Panc1 (cell line): ENCODE measurements at regions not wholly inside any gene's neighbourhood (a gene's known extent, or its start where the extent isn't known, plus 50 kb on each side); places are given as distances from the start of the nearest gene placed in this dataset.

Experiments used
- ATAC-seq: fragments of 200-7000 bp; cut with Tn5 transposase; 2 replicates; pipeline ENCODE4 v1.9.1; 2020; ENCODE audit warnings: mild to moderate bottlenecking, moderate library complexity
- BruUV-seq: library from RNA; stranded (reverse); fragments of 400-500 nt; replicated peaks from 2 replicates; lab custom pipeline; 2021; lab: Mats Ljungman, UMichigan
- CTCF ChIA-PET: fragments of 300-600 bp; sonication (Branson Sonifier 250); formaldehyde crosslinking; loops from one replicate; lab custom pipeline; 2022; ENCODE audit warnings: antibody characterized with exemption; lab: Charles Lee
- POLR2A ChIA-PET: fragments of 300-600 bp; sonication (Branson Sonifier 250); formaldehyde crosslinking; loops from one replicate; lab custom pipeline; 2022; ENCODE audit warnings: antibody characterized with exemption; lab: Charles Lee
- DNase-seq: peaks from one replicate; pipeline ENCODE4 v3.0.0-alpha.2; 2010; ENCODE audit warnings: low read depth, low spot score
- H3K27ac ChIP-seq: 2 replicates; pipeline ENCODE4 v1.5.1; 2011; ENCODE audit warnings: mild to moderate bottlenecking, low read length, inconsistent platforms
- H3K27me3 ChIP-seq: fragments of 200-500 bp; sonication (Bioruptor generic); 2 replicates; pipeline ENCODE4 v1.6.0; 2014; ENCODE audit warnings: low read length, inconsistent platforms; ENCODE audit not compliant: control insufficient read depth, insufficient read depth
- H3K36me3 ChIP-seq: fragments of 200-500 bp; sonication (Bioruptor generic); 2 replicates; pipeline ENCODE4 v1.5.1; 2014; ENCODE audit warnings: inconsistent platforms, mild to moderate bottlenecking, low read length, moderate library complexity; ENCODE audit not compliant: control insufficient read depth, insufficient read depth
- H3K4me1 ChIP-seq: 2 replicates; pipeline ENCODE4 v1.5.1; 2011; ENCODE audit warnings: inconsistent platforms, mild to moderate bottlenecking, low read length, moderate library complexity; ENCODE audit not compliant: control insufficient read depth, insufficient read depth
- H3K4me3 ChIP-seq, 2 experiments: 2 replicates each; pipeline ENCODE4 v1.5.1; 2011 to 2012; ENCODE audit warnings: low read depth in 2 of 2, low read length in 2 of 2, mild to moderate bottlenecking in 2 of 2, inconsistent platforms in 1 of 2, moderate library complexity in 1 of 2
- H3K9me3 ChIP-seq: fragments of 200-500 bp; sonication (Bioruptor generic); 2 replicates; pipeline ENCODE4 v1.5.1; 2014; ENCODE audit warnings: low read depth, mild to moderate bottlenecking, inconsistent platforms, low read length, moderate library complexity; ENCODE audit not compliant: control insufficient read depth, insufficient read depth
- POLR2AphosphoS5 ChIP-seq: IDR thresholded peaks from 2 replicates; pipeline ENCODE4 v1.6.1; 2012; ENCODE audit warnings: mild to moderate bottlenecking, low read depth, low read length, moderate library complexity
- SIN3A ChIP-seq: IDR thresholded peaks from 2 replicates; pipeline ENCODE4 v1.6.1; 2012; ENCODE audit warnings: low read depth, mild to moderate bottlenecking, low read length, moderate library complexity, borderline replicate concordance; ENCODE audit not compliant: insufficient read depth
- TCF7L2 ChIP-seq: IDR thresholded peaks from 2 replicates; pipeline ENCODE4 v1.6.1; 2011; ENCODE audit warnings: mild to moderate bottlenecking, low read depth, low read length, inconsistent platforms
- in situ Hi-C: cut with HindIII; loops from 2 replicates; pipeline ENCODE4 v1.10.0; 2016; ENCODE audit warnings: low sequenced_read_pairs, low pct_unique_long_range_greater_than_20kb
- intact Hi-C: fragments of 100-400 bp; cut with micrococcal nuclease; formaldehyde crosslinking; loops from one replicate; pipeline ENCODE4 v1.10.0; 2022; ENCODE audit not compliant: unreplicated experiment
- TF ChIP-seq, protein P1 (sequence below): fragments of 450-650 bp; IDR thresholded peaks from 2 replicates; pipeline ENCODE4 v1.5.1; 2017; ENCODE audit warnings: mild to moderate bottlenecking
- TF ChIP-seq, protein P2 (sequence below), 2 experiments: IDR thresholded peaks; 2 replicates each; pipeline ENCODE4 v1.6.1; 2011 to 2012; ENCODE audit warnings: low read depth in 2 of 2, control low read depth in 1 of 2, low read length in 1 of 2, mild to moderate bottlenecking in 1 of 2, moderate library complexity in 1 of 2; ENCODE audit not compliant: insufficient read depth in 1 of 2

DNA sequence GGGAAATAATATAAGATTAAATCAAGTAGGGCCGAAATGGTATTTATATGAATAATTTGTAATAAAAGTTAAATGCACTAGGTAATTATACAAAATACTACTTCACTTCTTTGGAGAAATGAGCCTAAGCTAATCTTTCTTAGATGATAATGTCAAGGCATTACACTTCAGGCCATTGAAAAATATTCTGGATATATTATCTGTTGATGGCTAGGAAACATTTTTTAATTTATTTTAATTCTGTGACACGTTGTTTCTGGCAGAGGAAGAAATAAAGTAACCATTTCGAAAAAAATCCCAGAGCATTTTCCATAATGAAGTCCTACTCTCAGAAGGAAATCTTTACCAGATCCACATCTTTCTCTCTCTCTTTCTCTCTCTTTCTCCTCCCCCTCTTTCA lies 133.9 kb downstream of the MMUT start:
- H3K4me3 ChIP-seq, result no peak overlapping the region
- no peaks in the 10 kb centered on the region for H3K36me3 ChIP-seq
- ChIA-PET POLR2A (no interaction called here), CTCF (no interaction called here)
- H3K27me3 ChIP-seq, result no peaks in the 10 kb centered on the region
- intact Hi-C loops (no loop called here), in situ Hi-C loops (no loop called here)
- BruUV-seq, result no TSS peak
- ATAC-seq (no peak), DNase-seq (no peak)
- H3K27ac ChIP-seq, result no peak overlapping the region
- TF ChIP-seq TCF7L2, result no peak
- TF ChIP-seq, protein P1, sequence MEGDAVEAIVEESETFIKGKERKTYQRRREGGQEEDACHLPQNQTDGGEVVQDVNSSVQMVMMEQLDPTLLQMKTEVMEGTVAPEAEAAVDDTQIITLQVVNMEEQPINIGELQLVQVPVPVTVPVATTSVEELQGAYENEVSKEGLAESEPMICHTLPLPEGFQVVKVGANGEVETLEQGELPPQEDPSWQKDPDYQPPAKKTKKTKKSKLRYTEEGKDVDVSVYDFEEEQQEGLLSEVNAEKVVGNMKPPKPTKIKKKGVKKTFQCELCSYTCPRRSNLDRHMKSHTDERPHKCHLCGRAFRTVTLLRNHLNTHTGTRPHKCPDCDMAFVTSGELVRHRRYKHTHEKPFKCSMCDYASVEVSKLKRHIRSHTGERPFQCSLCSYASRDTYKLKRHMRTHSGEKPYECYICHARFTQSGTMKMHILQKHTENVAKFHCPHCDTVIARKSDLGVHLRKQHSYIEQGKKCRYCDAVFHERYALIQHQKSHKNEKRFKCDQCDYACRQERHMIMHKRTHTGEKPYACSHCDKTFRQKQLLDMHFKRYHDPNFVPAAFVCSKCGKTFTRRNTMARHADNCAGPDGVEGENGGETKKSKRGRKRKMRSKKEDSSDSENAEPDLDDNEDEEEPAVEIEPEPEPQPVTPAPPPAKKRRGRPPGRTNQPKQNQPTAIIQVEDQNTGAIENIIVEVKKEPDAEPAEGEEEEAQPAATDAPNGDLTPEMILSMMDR, result no peak
- TF ChIP-seq, protein P2, sequence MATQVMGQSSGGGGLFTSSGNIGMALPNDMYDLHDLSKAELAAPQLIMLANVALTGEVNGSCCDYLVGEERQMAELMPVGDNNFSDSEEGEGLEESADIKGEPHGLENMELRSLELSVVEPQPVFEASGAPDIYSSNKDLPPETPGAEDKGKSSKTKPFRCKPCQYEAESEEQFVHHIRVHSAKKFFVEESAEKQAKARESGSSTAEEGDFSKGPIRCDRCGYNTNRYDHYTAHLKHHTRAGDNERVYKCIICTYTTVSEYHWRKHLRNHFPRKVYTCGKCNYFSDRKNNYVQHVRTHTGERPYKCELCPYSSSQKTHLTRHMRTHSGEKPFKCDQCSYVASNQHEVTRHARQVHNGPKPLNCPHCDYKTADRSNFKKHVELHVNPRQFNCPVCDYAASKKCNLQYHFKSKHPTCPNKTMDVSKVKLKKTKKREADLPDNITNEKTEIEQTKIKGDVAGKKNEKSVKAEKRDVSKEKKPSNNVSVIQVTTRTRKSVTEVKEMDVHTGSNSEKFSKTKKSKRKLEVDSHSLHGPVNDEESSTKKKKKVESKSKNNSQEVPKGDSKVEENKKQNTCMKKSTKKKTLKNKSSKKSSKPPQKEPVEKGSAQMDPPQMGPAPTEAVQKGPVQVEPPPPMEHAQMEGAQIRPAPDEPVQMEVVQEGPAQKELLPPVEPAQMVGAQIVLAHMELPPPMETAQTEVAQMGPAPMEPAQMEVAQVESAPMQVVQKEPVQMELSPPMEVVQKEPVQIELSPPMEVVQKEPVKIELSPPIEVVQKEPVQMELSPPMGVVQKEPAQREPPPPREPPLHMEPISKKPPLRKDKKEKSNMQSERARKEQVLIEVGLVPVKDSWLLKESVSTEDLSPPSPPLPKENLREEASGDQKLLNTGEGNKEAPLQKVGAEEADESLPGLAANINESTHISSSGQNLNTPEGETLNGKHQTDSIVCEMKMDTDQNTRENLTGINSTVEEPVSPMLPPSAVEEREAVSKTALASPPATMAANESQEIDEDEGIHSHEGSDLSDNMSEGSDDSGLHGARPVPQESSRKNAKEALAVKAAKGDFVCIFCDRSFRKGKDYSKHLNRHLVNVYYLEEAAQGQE (IDR thresholded peaks at IDR 0.05; ENCODE audit: insufficient read depth in 1 of 2, low read depth in 2 of 2, low read length in 1 of 2), result no peak
- no peak for TF ChIP-seq SIN3A
- no peak for TF ChIP-seq POLR2AphosphoS5
- H3K9me3 ChIP-seq, result no peaks in the 10 kb centered on the region
- H3K4me1 ChIP-seq, result no peaks in the 10 kb centered on the region

DNA sequence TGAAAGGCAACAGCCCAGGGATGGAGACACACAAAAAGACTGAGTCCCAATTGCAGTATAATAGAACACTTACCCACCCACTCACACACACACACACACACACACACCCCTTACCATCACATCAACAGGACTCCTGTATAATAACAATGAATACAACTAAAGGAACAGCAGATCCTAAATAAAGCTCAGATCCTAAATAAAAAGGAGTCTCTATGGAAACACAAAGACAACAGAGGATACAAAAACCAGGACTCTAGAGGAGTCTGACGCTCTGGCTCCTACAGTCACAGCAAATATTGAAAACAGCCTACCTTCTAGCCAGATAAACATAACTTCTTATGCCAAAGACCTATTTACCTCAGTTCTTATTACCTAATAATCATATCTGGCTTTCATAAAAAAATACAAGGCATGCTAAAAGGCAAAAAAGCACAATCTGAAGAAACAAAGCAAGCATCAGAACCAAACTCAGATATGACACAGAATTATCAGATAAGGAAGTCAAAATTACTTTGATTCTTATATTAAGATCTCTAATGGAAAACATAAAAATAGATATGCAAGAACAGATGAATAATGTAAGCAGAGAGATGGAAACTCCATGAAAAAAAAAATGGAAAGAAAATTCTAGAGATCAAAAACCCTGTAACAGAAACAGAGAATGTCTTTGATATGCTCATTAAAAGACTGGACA lies 134.9 kb downstream of the MMUT start:
- BruUV-seq, result no TSS peak
- H3K27ac ChIP-seq, result no peak overlapping the region

More for the DNA sequence above, 134.9 kb downstream of the MMUT start:
- ATAC-seq (no peak), DNase-seq (no peak)
- no peak overlapping the region for H3K4me3 ChIP-seq
- no peaks in the 10 kb centered on the region for H3K9me3 ChIP-seq
- H3K36me3 ChIP-seq, result no peaks in the 10 kb centered on the region
- no peaks in the 10 kb centered on the region for H3K4me1 ChIP-seq
- ChIA-PET POLR2A (no interaction called here), CTCF (interaction anchor here (0.7 kb wide), 1 partner anchor 91 kb away, joined by 3 read pairs; no protein-coding TSS in a partner anchor)
- intact Hi-C loops, result no loop called here
- TF ChIP-seq, protein P1, result no peak
- TF ChIP-seq SIN3A, result no peak
- in situ Hi-C loops, result no loop called here
- H3K27me3 ChIP-seq, result no peaks in the 10 kb centered on the region
